ENCODE measurements at regions not wholly inside any gene's neighbourhood (a gene's known extent, or its start where the extent isn't known, plus 50 kb on each side); places are given as distances from the start of the nearest gene placed in this dataset.

- no peak overlapping the region for H3K4me3 ChIP-seq (ENCODE audit: low read depth in 2 of 2, low read length in 1 of 2)
- H3K9me2 ChIP-seq: no peaks in the 10 kb centered on the region
- no peaks in the 10 kb centered on the region for H3K79me2 ChIP-seq (ENCODE audit: insufficient read depth)
- H3K9ac ChIP-seq: no peak overlapping the region
- 59% methylated on average over 3 of the region's 3 CpGs for WGBS (ENCODE audit: low lambda C conversion rate)
- TF ChIP-seq USF1 (IDR thresholded peaks at IDR 0.05; ENCODE audit: borderline replicate concordance, low read depth): no peak
- H3K4me2 ChIP-seq: no peak overlapping the region
- no peaks in the 10 kb centered on the region for H3K9me3 ChIP-seq
- peaks cover 0 to 3% of the 10 kb centered on the region in 2 experiments; a peak in 1 of 4 replicates for H3K4me1 ChIP-seq (ENCODE audit: control insufficient read depth in 1 of 2, insufficient read depth in 2 of 2, low read depth in 1 of 2, low read length in 1 of 2)
- H3F3A ChIP-seq (replicated peaks; ENCODE audit: insufficient read depth): no peaks in the 10 kb centered on the region
- no peaks in the 10 kb centered on the region for H4K20me1 ChIP-seq (ENCODE audit: insufficient read depth)
- no peak for DNase-seq
- CTCF ChIA-PET: no interaction called here
- H3K36me3 ChIP-seq (replicated peaks in 1 of 2; ENCODE audit: control insufficient read depth in 1 of 2, insufficient read depth in 2 of 2, low read length in 1 of 2): no peaks in the 10 kb centered on the region
- H3K27me3 ChIP-seq (ENCODE audit: insufficient read depth): no peaks in the 10 kb centered on the region
- H3K27ac ChIP-seq (ENCODE audit: low read depth in 2 of 2, low read length in 1 of 2): no peak overlapping the region
- H2AFZ ChIP-seq (ENCODE audit: low read depth): no peak overlapping the region
- POLR2A ChIA-PET: no interaction called here
These were observed 199.4 kb downstream of the SATB1 start for GRCh38 chr3:18225709-18226108.

- DNase-seq: no peak
- no peaks in the 10 kb centered on the region for H3K79me2 ChIP-seq (ENCODE audit: insufficient read depth)
- H3K36me3 ChIP-seq (replicated peaks in 1 of 2; ENCODE audit: control insufficient read depth in 1 of 2, insufficient read depth in 2 of 2, low read length in 1 of 2): no peaks in the 10 kb centered on the region
- H3K27ac ChIP-seq (ENCODE audit: low read depth in 2 of 2, low read length in 1 of 2): no peak overlapping the region
- CTCF ChIA-PET: no interaction called here
- H3K4me1 ChIP-seq (ENCODE audit: control insufficient read depth in 1 of 2, insufficient read depth in 2 of 2, low read depth in 1 of 2, low read length in 1 of 2): peaks cover 0 to 3% of the 10 kb centered on the region in 2 experiments; a peak in 1 of 4 replicates
- H3K9me3 ChIP-seq: no peaks in the 10 kb centered on the region
- H3K27me3 ChIP-seq (ENCODE audit: insufficient read depth): no peaks in the 10 kb centered on the region
- no peak overlapping the region for H3K9ac ChIP-seq
- POLR2A ChIA-PET: no interaction called here
- no peaks in the 10 kb centered on the region for H4K20me1 ChIP-seq (ENCODE audit: insufficient read depth)
- WGBS (ENCODE audit: low lambda C conversion rate): 37% methylated on average over 2 of the region's 2 CpGs
- TF ChIP-seq RCOR1 (IDR thresholded peaks at IDR 0.05; ENCODE audit: low read length): no peak
- no peak for TF ChIP-seq NRF1 (IDR thresholded peaks at IDR 0.05; ENCODE audit: low read depth, low read length)
- TF ChIP-seq RAD21 (IDR thresholded peaks at IDR 0.05; ENCODE audit: low read length): no peak
- TF ChIP-seq TEAD4 (IDR thresholded peaks at IDR 0.05; ENCODE audit: borderline replicate concordance, insufficient read depth): no peak
- TF ChIP-seq POLR2AphosphoS5 (IDR thresholded peaks at IDR 0.05; ENCODE audit: low read depth, low read length): no peak
- no peak for TF ChIP-seq CHD2 (IDR thresholded peaks at IDR 0.05; ENCODE audit: low read length, partially characterized antibody)
- no peak for TF ChIP-seq EP300 (IDR thresholded peaks at IDR 0.05; ENCODE audit: borderline replicate concordance in 1 of 2, low read depth in 1 of 2, low read length in 1 of 2)
- TF ChIP-seq SIN3A (IDR thresholded peaks at IDR 0.05; ENCODE audit: borderline replicate concordance, low read depth, low read length): no peak
- TF ChIP-seq USF2 (IDR thresholded peaks at IDR 0.05; ENCODE audit: borderline replicate concordance, low read depth, low read length): no peak
- TF ChIP-seq EZH2phosphoT487 (IDR thresholded peaks at IDR 0.05; ENCODE audit: borderline replicate concordance, low read depth): no peak
- no peak for TF ChIP-seq CTCF (IDR thresholded peaks at IDR 0.05)
- no peak for TF ChIP-seq TAF1 (IDR thresholded peaks at IDR 0.05; ENCODE audit: borderline replicate concordance, low read depth, low read length)
- TF ChIP-seq ELF1 (IDR thresholded peaks at IDR 0.05): no peak
- TF ChIP-seq FOSL2 (IDR thresholded peaks at IDR 0.05; ENCODE audit: borderline replicate concordance, low read depth): no peak
- TF ChIP-seq REST (IDR thresholded peaks at IDR 0.05; ENCODE audit: low read depth, low read length): no peak
- TF ChIP-seq MAX (IDR thresholded peaks at IDR 0.05; ENCODE audit: low read depth): no peak
- no peaks in the 10 kb centered on the region for H3K9me2 ChIP-seq
- H3K4me3 ChIP-seq (ENCODE audit: low read depth in 2 of 2, low read length in 1 of 2): no peak overlapping the region
- H2AFZ ChIP-seq (ENCODE audit: low read depth): no peak overlapping the region
- no peaks in the 10 kb centered on the region for H3F3A ChIP-seq (replicated peaks; ENCODE audit: insufficient read depth)
- H3K4me2 ChIP-seq: no peak overlapping the region
These were observed 200.7 kb downstream of the SATB1 start for GRCh38 chr3:18224426-18224825.

All from SK-N-SH (cell line).